ENCODE measurements at regions not wholly inside any gene's neighbourhood (a gene's known extent, or its start where the extent isn't known, plus 50 kb on each side); places are given as distances from the start of the nearest gene placed in this dataset.

GRCh38 chr5:62192958-62193357 is 113.0 kb upstream of the KIF2A start:
- no peak for TF ChIP-seq CTCF (IDR thresholded peaks at IDR 0.05)
- TF ChIP-seq POLR2A (IDR thresholded peaks at IDR 0.05) = no peak
